Amygdala (tissue), 56 donors: ENCODE measurements at regions not wholly inside any gene's neighbourhood (a gene's known extent, or its start where the extent isn't known, plus 50 kb on each side); places are given as distances from the start of the nearest gene placed in this dataset.

Experiments used
- DNase-seq, 56 donors: peaks; one replicate each; lab custom pipeline; 2025; lab: John Stamatoyannopoulos, UW

- no peak for DNase-seq
Measured at GRCh38 chr12:59014885-59015284, 94.6 kb upstream of the LRIG3 start.

GRCh38 chr12:59010941-59011340 is 90.6 kb upstream of the LRIG3 start:
- DNase-seq: no peak

GRCh38 chr12:59010118-59010517 is 89.8 kb upstream of the LRIG3 start:
- no peak for DNase-seq

GRCh38 chr12:59007620-59008019 is 87.3 kb upstream of the LRIG3 start:
- DNase-seq: no peak

GRCh38 chr12:59005193-59005955 is 85.1 kb upstream of the LRIG3 start:
- no peak for DNase-seq

GRCh38 chr12:59004456-59004855 is 84.2 kb upstream of the LRIG3 start:
- DNase-seq: no peak

GRCh38 chr12:58995666-58996363 is 75.5 kb upstream of the LRIG3 start:
- DNase-seq: no peak

GRCh38 chr12:58988643-58989344 is 68.5 kb upstream of the LRIG3 start:
- no peak for DNase-seq

GRCh38 chr12:58981961-58982360 is 61.7 kb upstream of the LRIG3 start:
- DNase-seq: no peak

GRCh38 chr12:58980768-58981167 is 60.5 kb upstream of the LRIG3 start:
- DNase-seq: no peak

GRCh38 chr12:58978717-58979116 is 58.4 kb upstream of the LRIG3 start:
- DNase-seq: no peak

GRCh38 chr12:58977476-58977875 is 57.2 kb upstream of the LRIG3 start:
- no peak for DNase-seq

- no peak for DNase-seq
Measured at GRCh38 chr12:58976146-58976545, 55.8 kb upstream of the LRIG3 start.
